Vagina (tissue), 2 donors: ENCODE measurements at regions not wholly inside any gene's neighbourhood (a gene's known extent, or its start where the extent isn't known, plus 50 kb on each side); places are given as distances from the start of the nearest gene placed in this dataset.
"Not testable (repeated sequence)": the region's sequence is repeated elsewhere in the genome, so short reads cannot be mapped to it uniquely, and the experiment has no call there.

ENCODE experiments used
- CTCF ChIP-seq, 3 experiments: fragments of 450-650 bp in 2 of 3; fragments of 200-600 bp in 1 of 3; sonication (generic) in 1 of 3; IDR thresholded peaks; one replicate each; pipeline ENCODE4 v1.5.1; 2017 to 2019; ENCODE audit warnings: antibody characterized with exemption in 3 of 3, mild to moderate bottlenecking in 2 of 3, moderate library complexity in 2 of 3
- POLR2A ChIP-seq, 2 donors: fragments of 450-650 bp; IDR thresholded peaks; one replicate each; pipeline ENCODE4 v1.6.1; 2017; ENCODE audit warnings: antibody characterized with exemption in 2 of 2, mild to moderate bottlenecking in 2 of 2, moderate library complexity in 2 of 2
- POLR2AphosphoS5 ChIP-seq, 2 donors: sonication (generic); formaldehyde crosslinking; IDR thresholded peaks; one replicate each; pipeline ENCODE4 v1.9.0; 2017; ENCODE audit warnings: antibody characterized with exemption in 2 of 2, mild to moderate bottlenecking in 2 of 2, low read depth in 1 of 2; ENCODE audit not compliant: insufficient read depth in 1 of 2

- TF ChIP-seq CTCF (IDR thresholded peaks at IDR 0.05); POLR2A (IDR thresholded peaks at IDR 0.05); POLR2AphosphoS5 (IDR thresholded peaks at IDR 0.05; ENCODE audit: insufficient read depth in 1 of 2, low read depth in 1 of 2): not testable (repeated sequence)
Observed at GRCh38 chr17:20866444-20867209, 176.2 kb downstream of the USP22 start.
